WTC11 (cell line): ENCODE measurements at regions not wholly inside any gene's neighbourhood (a gene's known extent, or its start where the extent isn't known, plus 50 kb on each side); places are given as distances from the start of the nearest gene placed in this dataset.

Experiments used
- ATAC-seq: fragments of 200-7000 bp; cut with Tn5 transposase; 2 replicates; pipeline ENCODE4 v1.10.0; 2021; ENCODE audit warnings: mild to moderate bottlenecking, moderate library complexity
- CTCF ChIA-PET: fragments of 300-600 bp; sonication (Branson Sonifier 250); formaldehyde crosslinking; loops from one replicate; lab custom pipeline; 2021; ENCODE audit warnings: antibody characterized with exemption; lab: Charles Lee
- POLR2A ChIA-PET: fragments of 350-600 bp; sonication (Branson Sonifier 250); formaldehyde crosslinking; loops from one replicate; lab custom pipeline; 2021; ENCODE audit warnings: antibody characterized with exemption; lab: Charles Lee
- DNase-seq: peaks from one replicate; pipeline ENCODE4 v3.0.0; 2021; ENCODE audit warnings: low spot score
- H3K27ac Mint-ChIP-seq: 2 replicates; pipeline ENCODE4 v1.8.0; 2021; ENCODE audit warnings: mixed read lengths
- H3K27me3 Mint-ChIP-seq: 2 replicates; pipeline ENCODE4 v1.8.0; 2021; ENCODE audit warnings: low read depth, mild to moderate bottlenecking, moderate library complexity, mixed read lengths
- H3K36me3 Mint-ChIP-seq: 2 replicates; pipeline ENCODE4 v1.8.0; 2021; ENCODE audit warnings: mixed read lengths
- H3K4me1 Mint-ChIP-seq: 2 replicates; pipeline ENCODE4 v1.8.0; 2022; ENCODE audit warnings: mixed read lengths
- H3K4me3 Mint-ChIP-seq: 2 replicates; pipeline ENCODE4 v1.8.0; 2021; ENCODE audit warnings: mild to moderate bottlenecking, moderate library complexity, mixed read lengths
- H3K9me3 Mint-ChIP-seq: 2 replicates; pipeline ENCODE4 v1.8.0; 2021; ENCODE audit warnings: mixed read lengths
- AR ChIP-seq: fragments of 250-450 bp; sonication (Bioruptor Pico); IDR thresholded peaks from 2 replicates; pipeline ENCODE4 v1.9.0; 2021; ENCODE audit warnings: mild to moderate bottlenecking
- CREM ChIP-seq: sonication (generic); formaldehyde crosslinking; IDR thresholded peaks from 2 replicates; pipeline ENCODE4 v1.8.1; 2022; ENCODE audit warnings: mild to moderate bottlenecking, missing genetic modification reagents, moderate library complexity
- ELF4 ChIP-seq: sonication (generic); formaldehyde crosslinking; IDR thresholded peaks from 2 replicates; pipeline ENCODE4 v1.8.1; 2022; ENCODE audit warnings: low read depth, mild to moderate bottlenecking, moderate library complexity, missing genetic modification reagents
- ETV6 ChIP-seq: sonication (generic); formaldehyde crosslinking; IDR thresholded peaks from 2 replicates; pipeline ENCODE4 v1.8.1; 2022; ENCODE audit warnings: mild to moderate bottlenecking, missing genetic modification reagents
- FOXP1 ChIP-seq: sonication (generic); formaldehyde crosslinking; IDR thresholded peaks from 2 replicates; pipeline ENCODE4 v1.8.0; 2022; ENCODE audit warnings: missing genetic modification reagents, mild to moderate bottlenecking, moderate library complexity, borderline replicate concordance
- MAX ChIP-seq: sonication (generic); formaldehyde crosslinking; IDR thresholded peaks from 2 replicates; pipeline ENCODE4 v1.8.0; 2022; ENCODE audit warnings: mild to moderate bottlenecking, missing genetic modification reagents
- NFYB ChIP-seq: sonication (generic); formaldehyde crosslinking; conservative IDR thresholded peaks from 2 replicates; pipeline ENCODE4 v1.8.0; 2022; ENCODE audit warnings: low read depth, missing genetic modification reagents
- OVOL2 ChIP-seq: fragments of 250-450 bp; sonication (Bioruptor Pico); IDR thresholded peaks from 2 replicates; pipeline ENCODE4 v1.9.0; 2021; ENCODE audit warnings: mild to moderate bottlenecking, borderline replicate concordance
- PRRX2 ChIP-seq: fragments of 250-450 bp; sonication (Bioruptor Pico); IDR thresholded peaks from 2 replicates; pipeline ENCODE4 v1.8.0; 2021; ENCODE audit warnings: mild to moderate bottlenecking
- RORB ChIP-seq: fragments of 250-450 bp; sonication (Bioruptor Pico); IDR thresholded peaks from 2 replicates; pipeline ENCODE4 v1.9.0; 2021; ENCODE audit warnings: mild to moderate bottlenecking
- SOX15 ChIP-seq: fragments of 250-450 bp; sonication (Bioruptor Pico); IDR thresholded peaks from 2 replicates; pipeline ENCODE4 v1.9.0; 2021; ENCODE audit warnings: mild to moderate bottlenecking
- SP1 ChIP-seq: sonication (generic); formaldehyde crosslinking; conservative IDR thresholded peaks from 2 replicates; pipeline ENCODE4 v1.8.1; 2022; ENCODE audit warnings: missing genetic modification reagents
- TCF7 ChIP-seq: sonication (generic); formaldehyde crosslinking; IDR thresholded peaks from 2 replicates; pipeline ENCODE4 v1.8.0; 2022; ENCODE audit warnings: mild to moderate bottlenecking, low read depth, missing genetic modification reagents, moderate library complexity
- TEAD1 ChIP-seq: sonication (generic); formaldehyde crosslinking; IDR thresholded peaks from 2 replicates; pipeline ENCODE4 v1.8.0; 2022; ENCODE audit warnings: mild to moderate bottlenecking, missing genetic modification reagents
- TP53 ChIP-seq: sonication (generic); formaldehyde crosslinking; IDR thresholded peaks from 2 replicates; pipeline ENCODE4 v1.8.1; 2023; ENCODE audit warnings: mild to moderate bottlenecking, missing genetic modification reagents
- ZMAT4 ChIP-seq: fragments of 250-450 bp; sonication (Bioruptor Pico); IDR thresholded peaks from 2 replicates; pipeline ENCODE4 v1.9.0; 2021; ENCODE audit warnings: mild to moderate bottlenecking
- ZNF138 ChIP-seq: sonication (generic); formaldehyde crosslinking; conservative IDR thresholded peaks from 2 replicates; pipeline ENCODE4 v1.8.1; 2022; ENCODE audit warnings: mild to moderate bottlenecking, moderate library complexity, missing genetic modification reagents
- ZNF512 ChIP-seq: sonication (generic); formaldehyde crosslinking; IDR thresholded peaks from 2 replicates; pipeline ENCODE4 v1.8.1; 2022; ENCODE audit warnings: missing genetic modification reagents, borderline replicate concordance
- TF ChIP-seq, protein P1 (sequence below): fragments of 250-450 bp; sonication (Bioruptor Pico); conservative IDR thresholded peaks from 2 replicates; pipeline ENCODE4 v1.9.0; 2021; ENCODE audit warnings: mild to moderate bottlenecking
- TF ChIP-seq, protein P2 (sequence below): fragments of 200-600 bp; IDR thresholded peaks from 2 replicates; pipeline ENCODE4 v1.8.0; 2022; ENCODE audit warnings: antibody characterized with exemption
- TF ChIP-seq, protein P3 (sequence below): fragments of 250-450 bp; sonication (Bioruptor Pico); IDR thresholded peaks from 2 replicates; pipeline ENCODE4 v1.8.0; 2021; ENCODE audit warnings: mild to moderate bottlenecking
- TF ChIP-seq, protein P4 (sequence below): sonication (generic); formaldehyde crosslinking; IDR thresholded peaks from 2 replicates; pipeline ENCODE4 v1.8.0; 2022; ENCODE audit warnings: mild to moderate bottlenecking, missing genetic modification reagents
- TF ChIP-seq, protein P5 (sequence below): sonication (generic); formaldehyde crosslinking; IDR thresholded peaks from 2 replicates; pipeline ENCODE4 v1.8.1; 2022; ENCODE audit warnings: mild to moderate bottlenecking, missing genetic modification reagents, moderate library complexity, borderline replicate concordance

GRCh38 chr1:42089246-42089645, 64.0 kb upstream of the GUCA2B start (continued):
- no peak for TF ChIP-seq AR (CRISPR knock-in tag)
- TF ChIP-seq RORB (CRISPR knock-in tag): no peak
- no peak for TF ChIP-seq SP1 (CRISPR knock-in tag)
- no peak for TF ChIP-seq ZNF512 (CRISPR knock-in tag)
- TF ChIP-seq, protein P1, sequence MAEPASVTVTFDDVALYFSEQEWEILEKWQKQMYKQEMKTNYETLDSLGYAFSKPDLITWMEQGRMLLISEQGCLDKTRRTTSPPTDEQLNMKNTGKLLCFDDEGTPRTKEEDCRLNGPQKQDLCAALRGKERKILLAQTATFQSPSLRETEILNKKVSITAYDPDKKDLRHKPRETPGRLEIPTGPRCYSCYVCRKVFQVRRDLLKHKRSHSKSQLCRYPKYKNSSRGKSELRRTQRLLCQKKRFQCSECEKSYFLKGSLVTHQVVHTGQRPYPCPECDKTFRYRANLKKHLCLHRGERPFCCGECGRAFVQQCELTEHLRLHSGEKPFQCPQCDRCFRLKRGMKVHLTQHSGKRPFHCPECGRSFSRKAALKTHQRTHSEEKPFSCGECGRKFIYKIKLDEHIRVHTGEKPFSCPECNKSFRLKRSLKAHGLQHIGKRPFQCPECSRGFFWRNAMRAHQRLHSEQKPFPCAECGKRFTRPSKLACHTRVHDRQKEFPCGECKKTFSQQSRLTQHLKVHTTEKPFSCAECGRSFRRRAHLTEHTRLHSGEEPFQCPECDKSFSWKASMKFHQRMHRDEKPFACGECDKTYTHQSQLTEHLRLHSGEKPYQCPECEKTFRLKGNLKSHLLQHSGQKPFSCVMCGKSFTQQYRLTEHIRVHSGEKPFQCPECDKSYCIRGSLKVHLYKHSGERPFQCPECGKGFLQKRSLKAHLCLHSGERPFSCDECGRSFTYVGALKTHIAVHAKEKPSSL (CRISPR knock-in tag): no peak
- no peak for TF ChIP-seq NFYB (CRISPR knock-in tag)

DNA sequence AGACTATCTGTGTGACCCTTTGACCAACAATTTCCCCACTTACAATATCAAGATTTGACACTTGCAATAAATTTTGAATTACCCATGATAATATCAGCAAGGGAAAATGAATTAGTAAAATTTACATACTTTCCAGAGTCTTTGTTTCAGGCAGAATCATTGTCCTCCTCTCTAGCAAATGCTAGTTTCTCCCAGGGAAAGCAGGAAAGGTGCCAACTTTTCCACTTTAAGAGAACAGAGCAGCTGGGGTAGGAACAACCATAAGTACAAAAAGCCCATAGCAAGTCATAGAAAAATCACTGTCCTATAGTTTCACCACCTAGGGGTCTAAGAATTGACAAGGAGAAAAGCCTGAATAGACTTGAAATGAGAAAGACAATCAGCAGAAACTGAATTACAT, 67.1 kb upstream of the GUCA2B start:
- POLR2A ChIA-PET: no interaction called here
- Mint-ChIP-seq H3K27ac (no peak overlapping the region), H3K27me3 (no peaks in the 10 kb centered on the region), H3K4me1 (peaks cover 16% of the 10 kb centered on the region), H3K4me3 (no peak overlapping the region), H3K36me3 (no peaks in the 10 kb centered on the region; the same call in 1 of the 2 replicates), H3K9me3 (peaks cover 22% of the 10 kb centered on the region)
- CTCF ChIA-PET: no interaction called here
- DNase-seq: no peak
- TF ChIP-seq ZNF138 (CRISPR knock-in tag) (no peak), MAX (CRISPR knock-in tag) (no peak), PRRX2 (CRISPR knock-in tag) (no peak), ZMAT4 (CRISPR knock-in tag) (no peak), TCF7 (no peak)
- TF ChIP-seq, protein P2, sequence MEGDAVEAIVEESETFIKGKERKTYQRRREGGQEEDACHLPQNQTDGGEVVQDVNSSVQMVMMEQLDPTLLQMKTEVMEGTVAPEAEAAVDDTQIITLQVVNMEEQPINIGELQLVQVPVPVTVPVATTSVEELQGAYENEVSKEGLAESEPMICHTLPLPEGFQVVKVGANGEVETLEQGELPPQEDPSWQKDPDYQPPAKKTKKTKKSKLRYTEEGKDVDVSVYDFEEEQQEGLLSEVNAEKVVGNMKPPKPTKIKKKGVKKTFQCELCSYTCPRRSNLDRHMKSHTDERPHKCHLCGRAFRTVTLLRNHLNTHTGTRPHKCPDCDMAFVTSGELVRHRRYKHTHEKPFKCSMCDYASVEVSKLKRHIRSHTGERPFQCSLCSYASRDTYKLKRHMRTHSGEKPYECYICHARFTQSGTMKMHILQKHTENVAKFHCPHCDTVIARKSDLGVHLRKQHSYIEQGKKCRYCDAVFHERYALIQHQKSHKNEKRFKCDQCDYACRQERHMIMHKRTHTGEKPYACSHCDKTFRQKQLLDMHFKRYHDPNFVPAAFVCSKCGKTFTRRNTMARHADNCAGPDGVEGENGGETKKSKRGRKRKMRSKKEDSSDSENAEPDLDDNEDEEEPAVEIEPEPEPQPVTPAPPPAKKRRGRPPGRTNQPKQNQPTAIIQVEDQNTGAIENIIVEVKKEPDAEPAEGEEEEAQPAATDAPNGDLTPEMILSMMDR: no peak
- no peak for ATAC-seq

- Mint-ChIP-seq H3K36me3 (no peaks in the 10 kb centered on the region; the same call in 1 of the 2 replicates), H3K27me3 (no peaks in the 10 kb centered on the region), H3K4me1 (peaks cover 16% of the 10 kb centered on the region), H3K9me3 (peaks cover 22% of the 10 kb centered on the region), H3K27ac (no peak overlapping the region; the same call in 1 of the 2 replicates), H3K4me3 (no peak overlapping the region)
- ChIA-PET POLR2A (no interaction called here), CTCF (no interaction called here)
- DNase-seq: no peak
- no peak for ATAC-seq
- TF ChIP-seq, protein P3, sequence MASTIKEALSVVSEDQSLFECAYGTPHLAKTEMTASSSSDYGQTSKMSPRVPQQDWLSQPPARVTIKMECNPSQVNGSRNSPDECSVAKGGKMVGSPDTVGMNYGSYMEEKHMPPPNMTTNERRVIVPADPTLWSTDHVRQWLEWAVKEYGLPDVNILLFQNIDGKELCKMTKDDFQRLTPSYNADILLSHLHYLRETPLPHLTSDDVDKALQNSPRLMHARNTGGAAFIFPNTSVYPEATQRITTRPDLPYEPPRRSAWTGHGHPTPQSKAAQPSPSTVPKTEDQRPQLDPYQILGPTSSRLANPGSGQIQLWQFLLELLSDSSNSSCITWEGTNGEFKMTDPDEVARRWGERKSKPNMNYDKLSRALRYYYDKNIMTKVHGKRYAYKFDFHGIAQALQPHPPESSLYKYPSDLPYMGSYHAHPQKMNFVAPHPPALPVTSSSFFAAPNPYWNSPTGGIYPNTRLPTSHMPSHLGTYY (CRISPR knock-in tag): no peak
- TF ChIP-seq ELF4 (CRISPR knock-in tag) (no peak), SOX15 (no peak), TP53 (CRISPR knock-in tag) (no peak), ETV6 (CRISPR knock-in tag) (no peak), CREM (CRISPR knock-in tag) (no peak), FOXP1 (CRISPR knock-in tag) (no peak), OVOL2 (no peak), TEAD1 (CRISPR knock-in tag) (no peak)
- TF ChIP-seq, protein P4, sequence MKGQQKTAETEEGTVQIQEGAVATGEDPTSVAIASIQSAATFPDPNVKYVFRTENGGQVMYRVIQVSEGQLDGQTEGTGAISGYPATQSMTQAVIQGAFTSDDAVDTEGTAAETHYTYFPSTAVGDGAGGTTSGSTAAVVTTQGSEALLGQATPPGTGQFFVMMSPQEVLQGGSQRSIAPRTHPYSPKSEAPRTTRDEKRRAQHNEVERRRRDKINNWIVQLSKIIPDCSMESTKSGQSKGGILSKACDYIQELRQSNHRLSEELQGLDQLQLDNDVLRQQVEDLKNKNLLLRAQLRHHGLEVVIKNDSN (CRISPR knock-in tag): no peak
- TF ChIP-seq, protein P5, sequence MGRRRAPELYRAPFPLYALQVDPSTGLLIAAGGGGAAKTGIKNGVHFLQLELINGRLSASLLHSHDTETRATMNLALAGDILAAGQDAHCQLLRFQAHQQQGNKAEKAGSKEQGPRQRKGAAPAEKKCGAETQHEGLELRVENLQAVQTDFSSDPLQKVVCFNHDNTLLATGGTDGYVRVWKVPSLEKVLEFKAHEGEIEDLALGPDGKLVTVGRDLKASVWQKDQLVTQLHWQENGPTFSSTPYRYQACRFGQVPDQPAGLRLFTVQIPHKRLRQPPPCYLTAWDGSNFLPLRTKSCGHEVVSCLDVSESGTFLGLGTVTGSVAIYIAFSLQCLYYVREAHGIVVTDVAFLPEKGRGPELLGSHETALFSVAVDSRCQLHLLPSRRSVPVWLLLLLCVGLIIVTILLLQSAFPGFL: no peak
These were observed 67.6 kb upstream of the GUCA2B start for GRCh38 chr1:42085596-42085995.
